ENCODE measurements at regions not wholly inside any gene's neighbourhood (a gene's known extent, or its start where the extent isn't known, plus 50 kb on each side); places are given as distances from the start of the nearest gene placed in this dataset.

DNA sequence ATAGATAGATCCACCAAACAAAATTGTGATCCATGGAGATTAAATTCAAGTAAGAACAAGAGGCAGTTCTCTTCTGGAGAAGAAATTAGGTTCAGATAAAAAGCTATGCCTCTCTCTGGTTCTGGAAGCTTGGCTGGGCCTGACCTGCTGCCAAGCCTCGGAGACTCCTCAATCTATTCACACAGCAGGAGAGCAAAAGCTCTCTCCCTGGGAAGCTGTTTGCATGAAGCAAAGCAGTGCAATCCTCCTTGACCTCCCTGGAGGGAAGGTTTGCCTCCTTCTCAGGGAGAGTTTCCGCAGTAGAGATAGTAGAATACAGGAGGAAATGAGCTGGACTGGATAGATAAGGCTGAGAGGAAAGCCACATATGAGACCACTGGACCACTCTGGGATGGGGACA, 78.1 kb upstream of the GNAO1 start:
- Histone ChIP-seq H3K4me3 (no peak overlapping the region), H3K36me3 (ENCODE audit: low read depth) (no peaks in the 10 kb centered on the region), H3K9me3 (no peaks in the 10 kb centered on the region), H3K4me1 (ENCODE audit: low read depth) (no peaks in the 10 kb centered on the region)
- DNase-seq (no peak), ATAC-seq (no peak)
- intact Hi-C loops (cut with DNase I, micrococcal nuclease), result no loop called here
- TF ChIP-seq, protein P1, sequence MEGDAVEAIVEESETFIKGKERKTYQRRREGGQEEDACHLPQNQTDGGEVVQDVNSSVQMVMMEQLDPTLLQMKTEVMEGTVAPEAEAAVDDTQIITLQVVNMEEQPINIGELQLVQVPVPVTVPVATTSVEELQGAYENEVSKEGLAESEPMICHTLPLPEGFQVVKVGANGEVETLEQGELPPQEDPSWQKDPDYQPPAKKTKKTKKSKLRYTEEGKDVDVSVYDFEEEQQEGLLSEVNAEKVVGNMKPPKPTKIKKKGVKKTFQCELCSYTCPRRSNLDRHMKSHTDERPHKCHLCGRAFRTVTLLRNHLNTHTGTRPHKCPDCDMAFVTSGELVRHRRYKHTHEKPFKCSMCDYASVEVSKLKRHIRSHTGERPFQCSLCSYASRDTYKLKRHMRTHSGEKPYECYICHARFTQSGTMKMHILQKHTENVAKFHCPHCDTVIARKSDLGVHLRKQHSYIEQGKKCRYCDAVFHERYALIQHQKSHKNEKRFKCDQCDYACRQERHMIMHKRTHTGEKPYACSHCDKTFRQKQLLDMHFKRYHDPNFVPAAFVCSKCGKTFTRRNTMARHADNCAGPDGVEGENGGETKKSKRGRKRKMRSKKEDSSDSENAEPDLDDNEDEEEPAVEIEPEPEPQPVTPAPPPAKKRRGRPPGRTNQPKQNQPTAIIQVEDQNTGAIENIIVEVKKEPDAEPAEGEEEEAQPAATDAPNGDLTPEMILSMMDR (IDR thresholded peaks at IDR 0.05), result no peak

DNA sequence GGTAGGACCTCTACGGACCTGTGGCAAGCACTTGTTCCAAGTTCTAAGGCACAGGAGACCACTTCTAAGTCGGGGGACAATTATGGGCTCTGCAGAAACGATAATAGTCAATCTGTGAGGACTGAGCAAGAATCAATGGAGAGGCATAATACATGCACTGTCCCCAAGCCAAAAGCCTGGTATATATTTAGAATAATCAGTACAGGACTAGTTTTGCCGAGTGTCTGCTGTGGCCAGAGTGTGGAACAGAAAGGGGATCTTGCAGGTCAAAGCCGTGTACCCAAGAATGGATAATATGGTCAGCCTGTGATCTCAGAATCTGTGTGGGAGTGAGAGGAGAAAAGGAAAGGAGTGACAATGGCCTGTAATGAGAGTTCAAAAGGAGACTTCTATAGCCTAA, 80.2 kb upstream of the GNAO1 start:
- no peaks in the 10 kb centered on the region for H3K9me3 ChIP-seq
- ATAC-seq (no peak), DNase-seq (no peak)
- TF ChIP-seq, protein P1 (IDR thresholded peaks at IDR 0.05), result no peak
- no peak overlapping the region for H3K4me3 ChIP-seq
- no peaks in the 10 kb centered on the region for H3K36me3 ChIP-seq (ENCODE audit: low read depth)
- intact Hi-C loops (cut with DNase I, micrococcal nuclease), result no loop called here
- no peaks in the 10 kb centered on the region for H3K4me1 ChIP-seq (ENCODE audit: low read depth)

DNA sequence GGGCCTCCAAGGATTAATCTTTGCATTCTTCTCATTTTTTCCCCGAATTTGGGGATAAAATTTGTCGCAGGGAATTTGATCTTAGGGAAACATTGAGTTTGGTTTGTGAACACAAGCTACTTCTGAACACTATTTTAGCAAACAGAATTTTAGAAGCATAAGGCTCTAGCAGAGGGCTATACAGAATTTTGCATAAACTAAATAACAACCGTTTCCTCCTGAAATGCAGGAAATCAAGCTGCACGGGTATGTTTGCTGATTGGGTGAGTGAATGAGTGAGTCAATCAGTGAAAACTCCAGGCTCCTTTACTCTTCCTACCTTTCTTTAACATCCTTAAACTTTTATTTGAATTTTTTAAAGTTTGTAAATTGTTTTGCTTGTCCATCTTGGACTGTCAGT, 81.3 kb upstream of the GNAO1 start:
- H3K9me3 ChIP-seq, result no peaks in the 10 kb centered on the region
- no peak for DNase-seq
- ATAC-seq, result no peak
- no peaks in the 10 kb centered on the region for H3K36me3 ChIP-seq (ENCODE audit: low read depth)
- no peak overlapping the region for H3K4me3 ChIP-seq
- TF ChIP-seq, protein P1 (IDR thresholded peaks at IDR 0.05), result no peak
- H3K4me1 ChIP-seq (ENCODE audit: low read depth), result no peaks in the 10 kb centered on the region
- intact Hi-C loops (cut with DNase I, micrococcal nuclease), result no loop called here

DNA sequence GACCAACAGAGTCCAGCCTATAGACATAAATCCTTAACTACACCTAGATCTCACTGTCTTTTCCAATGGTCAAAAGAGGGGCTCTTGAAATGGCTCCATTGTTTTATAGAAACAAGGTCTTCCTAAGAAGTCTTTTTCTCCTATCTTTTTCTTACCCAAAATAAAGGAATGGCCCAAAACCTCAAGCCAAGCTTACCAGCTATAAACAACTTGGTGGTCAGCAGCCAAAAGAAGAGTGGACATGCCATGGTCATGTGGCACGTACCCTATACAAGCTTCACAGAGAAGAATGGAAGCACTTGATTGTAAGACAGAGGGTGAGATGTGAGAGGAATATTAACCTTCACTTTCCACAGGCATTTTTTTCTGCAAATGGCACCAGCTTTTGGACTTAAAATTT, 82.1 kb upstream of the GNAO1 start:
- intact Hi-C loops (cut with DNase I, micrococcal nuclease), result no loop called here
- TF ChIP-seq, protein P1 (IDR thresholded peaks at IDR 0.05), result no peak
- no peak for ATAC-seq

DNA sequence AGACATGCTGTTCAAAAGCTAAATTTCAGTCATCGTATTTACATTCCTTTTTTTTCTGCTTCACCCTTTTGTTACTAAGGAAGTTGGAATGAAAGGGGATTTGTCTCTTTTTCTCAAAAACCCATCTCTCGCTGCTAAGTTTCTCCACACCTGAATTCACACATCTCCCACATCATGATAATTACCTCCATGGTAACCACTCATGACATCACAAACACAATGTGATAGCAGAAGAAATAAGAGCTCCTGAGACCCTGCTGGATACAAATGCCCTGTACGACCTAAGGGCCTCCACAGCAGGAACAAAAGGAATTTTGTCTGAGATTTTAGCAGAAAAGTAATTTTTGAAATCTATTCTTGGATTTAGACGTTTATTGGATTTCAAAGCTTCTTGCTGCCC, 82.6 kb upstream of the GNAO1 start:
- intact Hi-C loops (cut with DNase I, micrococcal nuclease), result no loop called here

More for the DNA sequence above, 82.1 kb upstream of the GNAO1 start:
- H3K4me1 ChIP-seq (ENCODE audit: low read depth), result no peaks in the 10 kb centered on the region
- no peaks in the 10 kb centered on the region for H3K36me3 ChIP-seq (ENCODE audit: low read depth)
- no peak for DNase-seq
- H3K4me3 ChIP-seq, result no peak overlapping the region
- no peaks in the 10 kb centered on the region for H3K9me3 ChIP-seq

More for the DNA sequence above, 82.6 kb upstream of the GNAO1 start:
- no peak for DNase-seq
- no peak overlapping the region for H3K4me3 ChIP-seq
- no peaks in the 10 kb centered on the region for H3K9me3 ChIP-seq
- H3K36me3 ChIP-seq (ENCODE audit: low read depth), result no peaks in the 10 kb centered on the region
- no peaks in the 10 kb centered on the region for H3K4me1 ChIP-seq (ENCODE audit: low read depth)
- TF ChIP-seq, protein P1 (IDR thresholded peaks at IDR 0.05), result no peak
- no peak for ATAC-seq
